ENCODE measurements at regions not wholly inside any gene's neighbourhood (a gene's known extent, or its start where the extent isn't known, plus 50 kb on each side); places are given as distances from the start of the nearest gene placed in this dataset.

DNA sequence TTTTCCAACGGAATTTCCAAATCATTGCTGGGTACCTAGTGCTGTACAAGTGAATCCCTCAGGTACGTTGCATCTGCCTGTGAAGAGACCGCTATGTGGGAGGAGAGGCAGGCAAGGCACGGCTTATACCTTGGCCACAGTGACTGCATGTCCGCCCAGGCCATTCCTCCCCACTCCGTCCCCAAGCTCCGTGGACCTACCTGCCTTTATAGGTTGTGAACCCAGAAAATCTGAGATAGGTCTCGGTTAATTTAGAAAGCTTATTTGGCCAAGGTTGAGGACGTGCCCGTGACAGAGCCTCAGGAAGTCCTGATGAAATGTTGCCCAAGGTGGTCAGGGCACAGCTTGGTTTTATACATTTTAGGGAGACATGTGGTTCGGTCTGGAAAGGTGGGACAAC is 218.5 kb upstream of the TSHZ3 start:
- DNase-seq, result no peak

DNA sequence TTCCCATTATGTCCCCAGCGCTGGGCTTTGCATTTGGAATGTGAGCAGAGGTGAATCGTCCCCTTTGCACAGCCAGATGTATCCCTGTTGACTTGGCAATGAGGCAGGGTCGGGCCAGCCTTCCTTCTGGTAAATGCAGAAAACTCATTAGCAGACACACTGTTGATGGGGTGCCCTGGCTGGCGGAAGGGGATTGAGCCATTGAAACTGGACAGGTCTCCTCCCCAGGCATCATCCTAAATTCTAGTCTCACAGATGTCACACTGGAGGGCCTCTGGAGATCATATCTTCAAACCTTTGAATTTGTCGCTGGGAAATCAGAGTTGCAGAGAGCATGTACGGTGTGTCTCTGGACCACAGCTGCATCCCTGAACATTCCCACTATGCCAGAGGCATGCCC is 219.5 kb upstream of the TSHZ3 start:
- DNase-seq, result no peak

DNA sequence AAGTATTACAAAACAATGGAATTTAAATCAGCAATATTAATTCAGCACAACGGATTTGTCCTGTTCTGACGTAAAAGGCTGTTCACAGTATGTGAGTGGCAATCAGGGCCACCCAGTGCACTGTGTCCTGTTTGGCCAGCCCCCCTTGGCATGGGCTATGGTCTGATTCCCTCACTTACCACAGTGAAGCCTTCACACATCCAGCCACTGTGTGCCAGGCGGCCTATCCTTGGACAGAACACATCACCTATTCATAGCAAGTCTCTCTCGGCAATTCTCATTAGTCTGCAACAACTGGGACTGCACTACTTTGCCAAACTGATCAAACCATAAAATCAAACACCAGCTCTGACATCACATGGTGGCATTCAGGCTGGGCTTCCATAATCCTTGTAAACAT is 221.5 kb upstream of the TSHZ3 start:
- DNase-seq, result no peak

DNA sequence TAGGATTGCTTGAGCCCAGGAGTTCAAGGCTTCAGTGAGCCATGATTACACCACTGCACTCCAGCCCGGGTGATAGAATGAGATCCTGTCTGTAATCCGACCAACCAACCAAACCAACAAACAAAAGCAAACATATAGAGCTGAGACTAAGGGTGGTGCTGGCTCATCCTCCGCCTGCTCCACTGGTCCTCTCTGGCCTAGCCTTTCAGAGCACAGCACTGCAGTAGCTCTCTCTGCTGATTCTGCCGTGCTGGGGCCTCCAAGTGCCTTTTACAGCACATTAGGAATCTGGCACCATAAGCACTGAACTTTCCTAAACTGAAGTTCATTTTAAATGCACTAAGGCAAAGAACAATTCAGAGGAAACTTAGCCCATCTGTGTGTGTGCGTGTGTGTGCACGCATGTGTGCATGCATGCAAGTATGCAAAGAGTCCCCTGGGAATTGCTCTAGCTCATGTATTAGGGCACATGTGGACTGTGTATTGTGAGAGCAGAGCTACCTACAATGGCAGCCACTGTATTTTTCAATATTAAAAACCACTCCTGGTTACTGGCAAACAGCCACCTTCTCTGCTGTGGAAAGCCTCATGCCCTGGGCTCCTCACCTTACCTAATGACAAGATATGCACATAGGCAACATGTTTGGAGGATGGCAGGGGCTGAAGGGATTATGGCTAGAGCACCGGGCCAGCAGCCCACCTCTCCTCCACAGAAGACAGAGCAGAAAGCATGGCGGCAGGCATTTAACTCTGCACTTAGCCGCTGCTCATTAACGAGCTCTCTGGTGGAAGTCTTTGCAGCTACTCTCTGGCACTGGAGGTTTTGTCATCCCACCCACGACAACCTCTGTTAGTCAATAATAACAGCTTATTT is 223.1 kb upstream of the TSHZ3 start:
- no peak for DNase-seq

DNA sequence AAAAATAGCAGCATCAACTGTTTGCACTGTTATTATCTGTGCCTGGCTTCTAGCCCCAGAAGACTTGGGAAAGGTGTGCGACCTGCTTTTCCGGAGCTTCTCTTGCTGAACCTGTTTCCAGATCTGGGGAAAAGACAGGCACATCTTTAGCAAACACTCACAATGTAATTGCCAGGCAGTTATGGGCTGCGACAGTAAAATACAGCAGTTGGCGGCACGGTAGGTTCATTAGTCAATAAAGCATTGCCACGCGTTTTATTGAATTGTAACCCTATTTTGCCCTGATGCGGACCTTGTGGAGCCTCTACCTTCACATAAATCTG is 223.7 kb upstream of the TSHZ3 start:
- no peak for DNase-seq

DNA sequence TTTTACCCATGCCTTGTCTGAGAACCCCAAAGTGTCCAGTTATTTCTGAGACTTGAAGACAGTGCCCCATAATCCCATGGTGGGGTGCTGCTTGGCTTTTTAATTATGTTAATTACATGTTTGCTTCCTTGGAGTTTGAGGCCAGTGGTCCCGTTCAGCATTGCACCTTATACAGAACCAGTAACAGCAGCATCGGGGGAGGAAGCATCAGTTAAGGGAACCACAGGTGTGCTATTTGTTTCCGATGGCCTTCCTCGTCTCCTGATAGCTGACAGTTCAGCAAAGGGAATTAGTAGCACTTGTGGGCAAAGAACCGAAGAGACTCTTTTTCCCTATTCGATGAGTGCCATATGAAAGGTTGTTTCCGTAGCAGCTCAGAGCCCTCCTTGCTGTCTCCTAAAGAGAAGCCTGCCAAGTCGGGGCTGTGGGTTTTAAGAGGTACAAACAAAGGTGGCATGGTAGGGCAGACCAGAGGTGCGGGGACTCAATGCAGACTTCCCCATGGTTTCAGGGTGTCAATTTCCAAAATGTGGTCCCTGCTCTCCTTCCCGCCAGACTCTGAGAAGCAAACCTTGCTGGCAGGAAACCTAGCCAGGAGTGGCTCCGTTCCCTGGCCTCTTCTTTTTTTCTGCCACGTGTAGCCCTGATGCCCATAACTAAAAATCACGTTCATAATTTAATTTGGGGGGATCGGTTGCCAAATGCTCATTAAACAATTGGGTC is 225.2 kb upstream of the TSHZ3 start:
- no peak for DNase-seq

DNA sequence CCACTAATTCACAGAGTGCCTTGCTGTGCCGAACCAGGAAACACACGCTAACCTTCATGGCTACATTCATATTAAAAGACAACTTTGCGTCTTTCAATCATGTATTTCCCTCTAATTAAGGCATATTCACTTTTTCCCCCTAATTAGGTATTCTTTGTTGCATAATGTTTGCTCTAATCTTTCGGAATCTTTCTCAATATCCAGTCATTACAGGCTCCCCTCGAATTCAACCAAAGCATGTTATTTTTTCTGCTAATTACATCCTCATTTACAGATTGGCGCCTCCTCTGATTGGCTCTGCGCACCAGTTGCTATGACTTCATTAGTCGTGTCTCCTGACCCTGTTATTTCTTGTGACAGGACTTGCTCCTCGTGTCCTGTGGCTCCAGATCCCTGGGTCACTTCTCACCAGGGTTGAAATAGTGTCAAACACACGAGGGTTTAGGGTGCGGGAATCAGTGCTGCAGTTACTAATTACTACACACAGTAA is 226.7 kb upstream of the TSHZ3 start:
- DNase-seq, result no peak

DNA sequence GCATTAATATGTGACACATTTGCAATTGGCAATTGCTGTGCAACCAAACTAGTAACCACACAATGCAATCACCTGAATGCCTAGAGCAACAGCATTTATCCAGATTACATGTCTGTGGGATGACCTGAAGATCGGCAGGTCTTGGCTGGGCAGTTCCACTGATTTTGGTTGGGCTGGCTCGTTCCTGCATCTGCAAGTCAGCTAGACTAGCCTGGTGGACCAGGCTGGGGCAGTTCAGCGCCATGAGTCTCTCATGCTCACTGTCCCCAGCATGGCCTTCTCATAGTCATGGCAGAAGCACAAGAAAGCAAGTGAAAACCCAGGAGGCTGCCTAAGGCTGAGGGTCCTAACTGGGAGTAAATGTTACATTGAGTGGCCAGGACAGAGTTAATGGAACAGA is 229.1 kb upstream of the TSHZ3 start:
- DNase-seq, result no peak

DNA sequence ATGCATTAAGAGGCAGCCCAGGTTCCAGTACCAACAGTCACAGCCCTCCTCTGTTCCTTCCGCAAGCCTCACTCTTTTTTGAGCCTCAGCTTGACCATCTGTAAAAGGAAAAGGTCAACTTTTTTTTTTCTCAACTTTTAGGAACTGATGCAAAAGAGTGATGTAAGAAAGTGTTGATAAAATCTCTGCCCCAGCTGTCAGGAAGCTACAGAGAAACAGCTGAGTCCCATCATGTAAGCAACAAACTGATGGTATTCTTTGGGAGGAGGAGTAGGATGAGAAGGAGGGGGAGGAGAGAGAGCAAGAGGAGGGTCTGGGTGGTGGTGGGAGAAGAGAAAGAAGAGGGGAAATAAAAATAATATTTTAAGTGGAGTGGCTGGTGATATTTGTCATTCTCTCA is 233.9 kb upstream of the TSHZ3 start:
- DNase-seq, result no peak

DNA sequence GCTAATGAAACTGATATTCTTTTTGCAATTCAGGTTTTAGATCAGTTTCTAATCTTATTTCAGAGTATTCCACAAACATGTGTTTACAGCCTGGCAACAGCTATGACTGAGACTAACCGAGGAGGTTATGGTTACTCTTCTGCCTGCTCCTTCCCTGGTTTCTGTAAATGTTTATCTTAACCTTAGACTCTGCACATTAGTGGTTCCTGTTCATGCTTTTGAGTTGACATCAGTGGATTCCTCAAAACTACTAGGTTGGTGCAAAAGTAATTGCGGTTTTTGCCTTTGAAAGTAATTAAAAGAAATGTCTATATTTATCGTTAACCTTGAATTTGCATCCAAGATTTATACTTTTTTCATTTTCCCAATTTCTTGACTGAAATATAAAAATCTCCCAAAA is 237.0 kb upstream of the TSHZ3 start:
- DNase-seq, result no peak

DNA sequence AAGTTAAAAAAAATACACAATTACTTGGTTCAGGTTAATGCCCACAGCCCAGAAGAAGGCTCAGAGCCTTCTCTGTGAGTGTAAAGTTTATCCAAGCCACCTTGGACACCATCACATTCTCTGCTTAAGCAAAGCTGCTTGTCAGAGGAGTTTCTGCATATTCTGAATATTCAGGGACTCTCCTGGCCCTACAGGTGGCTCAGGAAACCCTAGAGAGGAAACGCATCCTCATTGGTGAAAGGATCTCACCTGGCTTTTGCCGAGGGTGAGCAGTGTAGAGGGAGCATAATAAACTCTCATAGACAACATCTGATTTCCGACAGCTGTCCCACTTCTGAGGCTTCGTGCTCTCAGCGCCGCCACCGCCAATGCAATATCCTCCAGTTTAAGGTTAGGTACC is 239.9 kb upstream of the TSHZ3 start:
- DNase-seq, result no peak

DNA sequence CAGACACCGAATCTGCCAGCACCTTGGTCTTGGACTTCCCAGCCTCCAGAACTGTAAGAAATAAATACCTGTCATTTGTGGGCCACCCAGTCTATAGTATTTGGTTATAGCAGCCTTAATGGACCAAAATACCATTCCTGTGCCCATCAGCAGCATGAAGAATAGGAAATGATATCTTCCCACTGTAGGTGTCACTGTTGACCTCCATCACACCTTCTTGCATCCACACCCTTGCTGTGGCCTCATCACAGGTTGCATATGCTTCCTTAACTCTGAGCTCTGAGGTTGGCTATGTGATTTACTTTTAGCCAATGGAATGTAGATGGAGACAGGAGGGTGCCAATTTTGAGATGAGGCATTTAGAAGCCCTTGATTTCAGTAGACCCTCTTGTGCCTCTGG is 242.0 kb upstream of the TSHZ3 start:
- no peak for DNase-seq

DNA sequence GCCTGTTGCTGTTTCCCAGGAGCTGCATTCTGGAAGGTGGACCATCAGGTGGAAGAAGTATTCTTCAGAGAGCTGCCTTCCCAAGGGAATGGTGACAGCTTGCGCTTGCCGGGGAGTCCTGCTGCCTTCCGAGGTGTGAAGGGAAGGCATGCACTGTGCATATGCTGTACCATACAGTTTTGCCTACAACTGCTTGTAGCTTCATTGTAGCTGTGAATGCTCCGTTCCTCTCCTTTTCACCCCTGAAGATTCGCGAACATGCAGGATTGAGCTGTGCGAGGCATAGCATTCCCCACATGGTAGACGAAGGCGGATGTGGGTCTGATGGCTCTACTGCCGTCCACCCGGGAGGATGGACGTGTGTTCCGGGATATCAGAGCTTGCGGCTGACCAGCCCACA is 243.2 kb upstream of the TSHZ3 start:
- DNase-seq, result no peak

DNA sequence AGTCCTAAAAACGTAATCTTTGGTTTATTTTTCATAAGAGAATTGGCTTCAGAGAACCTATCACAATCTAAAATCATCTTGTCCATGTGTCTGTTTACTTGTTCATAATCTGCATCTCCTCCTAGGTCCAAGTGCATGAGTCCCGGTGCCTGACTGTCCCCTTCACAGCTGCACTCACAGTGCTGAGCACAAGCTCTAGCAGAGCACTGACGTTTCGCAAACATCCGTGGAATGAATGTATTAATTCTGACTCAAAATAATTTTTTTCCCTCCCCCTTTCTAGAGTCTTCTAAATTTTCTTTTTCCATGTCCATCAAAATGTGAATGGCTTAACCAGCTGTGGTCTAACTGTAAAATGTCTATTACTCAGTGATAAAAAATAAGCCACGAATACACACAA is 245.5 kb upstream of the TSHZ3 start:
- no peak for DNase-seq

DNA sequence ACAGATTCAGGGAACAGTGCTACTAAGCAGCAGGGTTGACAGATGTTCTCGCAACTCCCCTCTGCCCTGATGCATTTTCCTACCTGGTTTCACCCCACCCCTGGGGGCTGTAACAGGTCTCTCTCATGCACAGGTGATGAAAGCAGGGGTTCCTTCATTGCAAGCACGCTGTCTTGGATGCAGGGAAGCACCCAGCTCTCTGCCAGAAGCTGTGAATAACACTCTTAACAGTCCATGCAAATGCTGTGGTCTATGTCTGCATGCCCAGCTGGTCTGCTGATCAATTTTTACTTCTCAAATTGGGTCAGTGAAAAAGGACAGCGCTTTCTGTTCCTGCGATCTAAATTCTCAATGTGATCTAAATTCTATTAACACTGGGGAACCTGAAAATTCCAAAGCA is 246.3 kb upstream of the TSHZ3 start:
- no peak for DNase-seq

DNA sequence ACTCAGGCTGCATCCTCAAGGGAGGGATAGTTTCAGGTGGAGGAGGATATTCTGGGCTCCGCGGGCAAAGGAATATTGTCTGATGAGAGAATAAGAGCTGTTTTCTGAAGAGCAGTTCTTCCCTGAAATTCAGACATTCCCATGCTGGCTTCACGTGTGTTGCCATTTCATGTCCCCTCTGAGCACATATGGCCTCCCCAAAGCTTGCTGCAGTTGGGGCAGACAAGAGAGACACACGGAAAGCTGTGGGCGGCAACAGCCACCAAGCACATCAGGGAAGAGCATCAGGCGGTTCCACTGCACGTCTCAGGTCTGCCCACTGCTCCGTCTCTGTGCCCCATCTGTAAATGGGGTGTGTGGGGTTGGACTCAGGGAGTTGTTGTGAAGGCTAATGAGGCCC is 247.5 kb upstream of the TSHZ3 start:
- no peak for DNase-seq

DNA sequence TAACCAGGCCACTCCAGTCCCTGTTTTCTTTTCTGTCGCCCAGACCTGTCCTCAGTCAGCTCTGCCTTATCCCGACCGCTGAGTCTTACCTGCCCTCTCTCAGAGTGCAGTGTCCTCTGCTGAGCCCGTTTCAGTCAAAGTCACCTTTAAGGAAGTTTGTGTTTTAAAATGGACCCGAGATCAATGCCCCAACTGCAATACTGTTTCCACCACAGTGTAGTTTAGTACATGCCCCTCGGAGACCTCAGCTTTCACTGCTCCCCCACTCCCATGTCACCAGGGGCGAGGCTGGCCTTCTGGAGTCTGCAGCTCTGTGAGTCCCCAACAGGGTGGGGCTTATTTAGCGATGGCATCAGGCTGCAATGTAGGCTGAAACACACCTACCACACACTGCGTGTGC is 248.4 kb upstream of the TSHZ3 start:
- DNase-seq, result no peak

DNA sequence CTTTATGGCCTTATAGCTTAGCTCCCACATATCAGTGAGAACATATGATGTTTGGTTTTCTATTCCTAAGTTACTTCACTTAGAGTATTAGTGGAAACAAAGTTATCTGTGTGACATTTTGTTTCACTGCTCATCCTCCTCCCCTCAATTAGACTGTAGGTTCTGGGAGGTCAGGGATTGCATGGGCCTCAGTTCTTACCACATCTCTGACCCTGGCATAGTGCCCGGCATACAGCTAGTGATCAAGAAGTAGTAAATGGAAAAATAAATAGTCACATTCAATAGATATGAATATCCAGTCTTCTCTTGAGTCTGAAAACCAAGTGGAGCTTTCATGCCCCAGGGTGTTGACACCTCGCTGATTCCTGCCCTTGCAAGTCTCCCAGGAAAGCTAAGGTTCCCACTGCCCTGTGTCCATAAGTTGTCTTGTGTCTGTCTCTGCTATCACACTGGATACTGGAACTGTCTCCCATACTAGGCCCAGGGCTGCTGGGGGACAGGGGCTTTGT is 249.5 kb upstream of the TSHZ3 start:
- no peak for DNase-seq

DNA sequence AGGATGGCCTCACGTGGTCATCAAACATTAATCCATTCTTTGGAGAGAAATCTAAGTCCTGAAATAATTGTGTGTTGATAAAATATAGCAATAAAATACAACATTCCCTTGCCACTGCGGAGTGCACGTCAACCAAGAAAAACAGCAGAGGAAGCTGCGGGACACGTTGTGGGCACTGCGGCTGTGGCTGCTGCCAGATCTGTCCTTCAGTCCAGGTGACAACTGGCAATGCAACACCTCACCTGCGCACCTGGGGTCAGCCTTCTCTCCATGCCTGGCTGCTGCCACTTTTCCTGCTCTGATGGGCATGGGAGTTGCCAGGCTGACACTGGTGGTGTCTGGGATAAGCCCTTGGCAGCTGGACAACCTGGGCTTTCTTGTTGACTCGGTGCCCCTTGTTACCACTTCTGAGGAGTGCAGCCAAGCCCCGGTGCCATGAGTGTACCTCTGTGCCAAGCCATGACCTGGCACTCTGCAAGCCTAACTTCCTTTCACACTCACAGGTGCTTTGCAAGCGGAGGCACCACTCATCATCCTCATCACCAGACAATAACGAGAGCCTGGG is 251.6 kb upstream of the TSHZ3 start:
- no peak for DNase-seq

DNA sequence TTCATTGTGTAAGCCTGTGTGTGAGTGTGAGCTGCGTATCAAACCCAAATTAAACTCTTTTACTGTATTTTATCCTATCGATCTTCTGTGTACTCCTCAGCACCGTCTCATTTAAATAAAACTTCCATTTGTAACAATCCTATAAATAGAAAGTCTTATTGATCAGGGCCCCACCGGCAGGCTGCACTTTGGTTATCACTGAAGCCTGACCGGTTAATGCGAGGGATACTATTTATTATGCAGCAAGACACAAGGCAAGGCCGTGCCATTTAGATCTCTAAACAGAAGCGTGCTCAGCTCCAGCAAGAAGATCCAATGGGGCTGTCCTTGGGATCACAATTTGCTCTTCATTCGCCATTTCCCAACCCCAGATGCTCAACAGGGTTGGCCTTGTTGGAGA is 252.6 kb upstream of the TSHZ3 start:
- no peak for DNase-seq

DNA sequence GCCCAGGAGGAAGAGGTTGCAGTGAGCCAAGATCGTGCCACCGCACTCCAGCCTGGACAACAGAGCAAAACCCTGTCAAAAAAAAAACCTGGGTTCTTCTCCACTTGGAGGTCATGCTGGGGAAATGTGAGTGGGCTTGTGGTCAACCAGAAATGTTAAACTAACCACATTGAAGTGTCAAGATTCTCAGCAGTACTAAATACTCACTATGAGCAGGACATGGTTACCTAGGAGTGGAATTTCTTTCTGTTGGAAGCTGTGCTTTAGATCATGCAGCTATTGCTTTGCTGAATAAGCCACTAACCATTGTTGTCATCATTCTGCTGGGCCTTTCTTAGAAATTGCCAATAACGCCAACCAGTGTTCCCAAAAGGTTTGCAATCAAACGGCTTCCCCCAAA is 253.3 kb upstream of the TSHZ3 start:
- no peak for DNase-seq

DNA sequence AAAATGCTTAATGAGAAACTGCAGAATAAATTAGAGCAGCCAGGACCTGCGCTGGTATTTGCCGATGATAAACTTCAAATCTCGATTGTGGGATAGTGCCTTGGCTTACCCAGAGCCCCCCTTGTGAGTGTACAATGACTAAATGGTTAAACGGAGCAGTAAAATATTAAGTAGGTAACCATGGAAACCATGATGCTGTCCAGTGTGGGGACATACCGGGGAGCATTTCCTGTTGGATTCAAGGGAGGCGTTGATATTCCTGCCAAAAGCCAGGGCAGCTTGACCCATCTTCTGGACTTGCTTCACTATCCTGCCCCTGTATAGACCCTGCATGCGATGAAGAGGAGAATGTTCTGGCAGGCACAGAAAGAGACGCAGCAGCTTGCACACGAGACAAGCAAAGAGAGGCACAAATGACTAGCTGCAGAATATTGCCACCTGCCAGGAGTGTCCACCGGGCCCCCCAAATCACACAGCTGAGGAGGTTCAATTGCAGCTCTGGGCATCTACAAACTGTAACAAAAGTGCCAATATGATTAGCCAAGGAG is 255.3 kb upstream of the TSHZ3 start:
- no peak for DNase-seq

DNA sequence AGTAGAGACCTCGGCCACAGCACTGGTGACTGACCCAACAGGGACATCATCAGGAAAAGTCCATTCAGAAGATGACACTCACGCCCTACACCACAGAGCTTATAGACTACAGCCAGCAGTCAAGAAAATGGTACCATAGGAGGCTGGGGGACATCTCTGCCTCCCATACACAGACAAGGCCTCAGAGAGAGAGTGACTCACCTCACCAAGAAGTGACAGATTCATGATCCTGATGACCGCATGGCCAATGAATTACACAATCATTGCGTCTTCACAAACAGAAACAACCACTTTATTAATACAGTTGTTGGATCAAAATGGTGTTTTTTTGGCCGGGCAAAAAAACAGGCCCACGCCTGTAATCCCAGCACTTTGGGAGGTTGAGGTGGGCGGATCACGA is 260.8 kb upstream of the TSHZ3 start:
- DNase-seq, result no peak

Measured in activated CD8-positive, alpha-beta memory T cell treated with anti-CD3 and anti-CD28 coated beads for 24 hours (primary cell).